Gastroesophageal sphincter (tissue), 4 donors: ENCODE measurements at regions not wholly inside any gene's neighbourhood (a gene's known extent, or its start where the extent isn't known, plus 50 kb on each side); places are given as distances from the start of the nearest gene placed in this dataset.

Experiments
- ATAC-seq: fragments of 150-250 bp; one replicate; pipeline ENCODE4 v1.9.1; 2016; ENCODE audit warnings: mild to moderate bottlenecking, moderate library complexity
- H3K27ac ChIP-seq, 4 donors: fragments of 200-600 bp; sonication (generic) in 3 of 4; 1 replicate in 3 of 4; 2 replicates in 1 of 4; pipeline ENCODE4 v1.5.1; 2016 to 2019
- H3K27me3 ChIP-seq: fragments of 200-600 bp; sonication (generic); one replicate; pipeline ENCODE4 v1.5.1; 2019
- H3K36me3 ChIP-seq, 2 donors: fragments of 200-600 bp; sonication (generic); one replicate each; pipeline ENCODE4 v1.5.1; 2019; ENCODE audit warnings: control low read depth in 1 of 2
- H3K4me1 ChIP-seq, 3 donors: fragments of 200-600 bp; sonication (generic); 1 replicate in 2 of 3; 2 replicates in 1 of 3; pipeline ENCODE4 v1.5.1; 2016 to 2019; ENCODE audit warnings: control low read depth in 2 of 3
- H3K4me3 ChIP-seq, 2 donors: fragments of 200-600 bp; sonication (generic); one replicate each; pipeline ENCODE4 v1.5.1; 2019; ENCODE audit warnings: mild to moderate bottlenecking in 1 of 2, moderate library complexity in 1 of 2
- H3K9me3 ChIP-seq, 3 donors: fragments of 200-600 bp; sonication (generic); one replicate each; pipeline ENCODE4 v1.5.1; 2017 to 2019; ENCODE audit warnings: control low read depth in 2 of 3
- EP300 ChIP-seq: sonication (generic); formaldehyde crosslinking; IDR thresholded peaks from one replicate; pipeline ENCODE4 v1.6.1; 2017; ENCODE audit warnings: antibody characterized with exemption, mild to moderate bottlenecking
- POLR2A ChIP-seq, 2 donors: fragments of 450-650 bp; IDR thresholded peaks; one replicate each; pipeline ENCODE4 v1.6.1; 2017; ENCODE audit warnings: antibody characterized with exemption in 2 of 2, mild to moderate bottlenecking in 2 of 2, moderate library complexity in 1 of 2
- POLR2AphosphoS5 ChIP-seq: sonication (generic); formaldehyde crosslinking; IDR thresholded peaks from one replicate; pipeline ENCODE4 v1.6.1; 2017; ENCODE audit warnings: antibody characterized with exemption
- WGBS, 2 donors: methylation state at CpG; one replicate each; pipeline ENCODE4 v1.1.5; 2018; ENCODE audit warnings: low coverage in 1 of 2; 5-methylcytosine and 5-hydroxymethylcytosine counted together
- TF ChIP-seq, protein P1 (sequence below), 4 experiments: fragments of 200-600 bp in 2 of 4; fragments of 450-650 bp in 2 of 4; sonication (generic) in 1 of 4; IDR thresholded peaks; one replicate each; pipeline ENCODE4 v1.5.1; 2017 to 2019; ENCODE audit warnings: antibody characterized with exemption in 4 of 4, mild to moderate bottlenecking in 2 of 4, moderate library complexity in 2 of 4

- Histone ChIP-seq H3K4me1 (no peaks in the 10 kb centered on the region), H3K27me3 (no peaks in the 10 kb centered on the region), H3K27ac (no peak overlapping the region), H3K9me3 (no peaks in the 10 kb centered on the region), H3K4me3 (no peak overlapping the region), H3K36me3 (no peaks in the 10 kb centered on the region)
- 17 to 19% methylated on average over 1 to 2 of the region's 2 CpGs for WGBS, 2 donors
- TF ChIP-seq, protein P1, sequence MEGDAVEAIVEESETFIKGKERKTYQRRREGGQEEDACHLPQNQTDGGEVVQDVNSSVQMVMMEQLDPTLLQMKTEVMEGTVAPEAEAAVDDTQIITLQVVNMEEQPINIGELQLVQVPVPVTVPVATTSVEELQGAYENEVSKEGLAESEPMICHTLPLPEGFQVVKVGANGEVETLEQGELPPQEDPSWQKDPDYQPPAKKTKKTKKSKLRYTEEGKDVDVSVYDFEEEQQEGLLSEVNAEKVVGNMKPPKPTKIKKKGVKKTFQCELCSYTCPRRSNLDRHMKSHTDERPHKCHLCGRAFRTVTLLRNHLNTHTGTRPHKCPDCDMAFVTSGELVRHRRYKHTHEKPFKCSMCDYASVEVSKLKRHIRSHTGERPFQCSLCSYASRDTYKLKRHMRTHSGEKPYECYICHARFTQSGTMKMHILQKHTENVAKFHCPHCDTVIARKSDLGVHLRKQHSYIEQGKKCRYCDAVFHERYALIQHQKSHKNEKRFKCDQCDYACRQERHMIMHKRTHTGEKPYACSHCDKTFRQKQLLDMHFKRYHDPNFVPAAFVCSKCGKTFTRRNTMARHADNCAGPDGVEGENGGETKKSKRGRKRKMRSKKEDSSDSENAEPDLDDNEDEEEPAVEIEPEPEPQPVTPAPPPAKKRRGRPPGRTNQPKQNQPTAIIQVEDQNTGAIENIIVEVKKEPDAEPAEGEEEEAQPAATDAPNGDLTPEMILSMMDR (IDR thresholded peaks at IDR 0.05), result no peak
- TF ChIP-seq POLR2AphosphoS5 (no peak), POLR2A (IDR thresholded peaks at IDR 0.05) (no peak), EP300 (no peak)
- no peak for ATAC-seq
Observed at GRCh38 chr13:67742478-67742877, 512.3 kb upstream of the PCDH9 start.

GRCh38 chr13:67740871-67741535, 510.9 kb upstream of the PCDH9 start:
- H3K9me3 ChIP-seq, result no peaks in the 10 kb centered on the region
- ATAC-seq, result no peak
- WGBS, 2 donors, result 49 to 54% methylated on average over 3 to 4 of the region's 4 CpGs
- H3K27ac ChIP-seq, result no peak overlapping the region
- no peaks in the 10 kb centered on the region for H3K4me1 ChIP-seq
- TF ChIP-seq POLR2A (IDR thresholded peaks at IDR 0.05), result no peak
- TF ChIP-seq POLR2AphosphoS5, result no peak
- TF ChIP-seq EP300, result no peak
- TF ChIP-seq, protein P1 (IDR thresholded peaks at IDR 0.05), result no peak
- no peaks in the 10 kb centered on the region for H3K27me3 ChIP-seq
- no peaks in the 10 kb centered on the region for H3K36me3 ChIP-seq
- no peak overlapping the region for H3K4me3 ChIP-seq

DNA sequence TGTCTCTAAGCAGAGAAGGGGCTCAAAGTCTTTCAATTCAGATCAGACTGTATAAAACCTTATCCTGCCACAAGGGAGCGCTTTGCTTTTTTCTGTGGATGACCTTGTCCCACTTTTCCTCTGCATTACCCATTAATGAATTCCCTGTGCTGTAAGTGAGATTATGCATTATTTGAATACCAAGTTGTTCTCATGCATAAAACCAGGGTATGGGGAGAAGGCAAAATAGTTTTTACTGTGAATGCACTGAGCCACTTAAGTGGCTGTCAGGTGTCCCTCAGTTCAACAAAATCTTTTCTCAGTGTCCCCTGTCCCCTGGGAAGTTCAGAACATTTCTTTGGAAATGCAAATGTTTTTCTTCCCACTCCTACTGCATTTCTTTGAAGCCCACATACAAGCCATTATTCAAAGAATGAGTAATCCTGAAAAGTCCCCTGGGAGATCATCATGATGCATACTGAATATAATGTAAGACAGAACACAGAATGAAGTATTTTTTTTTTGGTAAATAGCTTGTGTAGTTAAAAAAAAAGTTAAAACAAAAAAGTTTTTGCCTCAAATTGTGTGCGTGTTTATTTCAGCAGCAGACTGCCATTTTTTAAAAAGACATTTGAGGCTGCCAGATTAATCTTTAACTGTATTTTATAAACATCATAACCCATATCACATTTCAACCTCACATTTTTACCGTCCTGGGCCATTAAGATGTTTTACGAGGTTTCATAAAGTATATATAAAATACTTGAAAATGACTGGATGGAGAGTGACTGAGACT, 506.7 kb upstream of the PCDH9 start:
- Histone ChIP-seq H3K36me3 (no peaks in the 10 kb centered on the region), H3K4me1 (no peaks in the 10 kb centered on the region), H3K4me3 (no peak overlapping the region), H3K27ac (no peak overlapping the region), H3K9me3 (no peaks in the 10 kb centered on the region), H3K27me3 (no peaks in the 10 kb centered on the region)
- ATAC-seq, result no peak
- 34 to 37% methylated on average over 4 of the region's 4 CpGs for WGBS, 2 donors
- TF ChIP-seq EP300, result no peak

DNA sequence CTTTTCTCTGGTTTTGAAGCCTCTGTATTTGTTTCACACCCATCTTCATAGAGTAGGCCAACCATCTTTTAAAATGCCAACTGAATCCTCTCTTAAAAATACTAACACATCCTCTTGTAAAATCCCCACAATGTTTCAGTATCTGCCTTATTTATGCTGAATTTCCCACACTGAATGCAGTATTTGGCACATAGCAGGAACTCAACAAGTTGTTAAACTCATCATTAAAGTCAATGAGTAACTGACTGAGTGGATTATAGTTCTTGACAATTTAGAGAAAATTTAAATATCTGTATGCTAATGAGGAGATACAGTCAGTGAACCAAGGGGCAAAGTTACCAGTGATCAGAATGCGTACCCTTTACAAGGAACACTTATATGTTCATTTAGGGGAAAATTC, 505.5 kb upstream of the PCDH9 start:
- Histone ChIP-seq H3K27ac (no peak overlapping the region), H3K27me3 (no peaks in the 10 kb centered on the region), H3K4me1 (no peaks in the 10 kb centered on the region), H3K36me3 (no peaks in the 10 kb centered on the region), H3K4me3 (no peak overlapping the region), H3K9me3 (no peaks in the 10 kb centered on the region)
- ATAC-seq, result no peak
- WGBS, 2 donors, result 100% methylated on average over 1 of the region's 1 CpG
- no peak for TF ChIP-seq POLR2AphosphoS5
- TF ChIP-seq EP300, result no peak
- no peak for TF ChIP-seq POLR2A (IDR thresholded peaks at IDR 0.05)
- TF ChIP-seq, protein P1 (IDR thresholded peaks at IDR 0.05), result no peak

GRCh38 chr13:67726979-67727378, 496.8 kb upstream of the PCDH9 start:
- ATAC-seq, result no peak
- H3K36me3 ChIP-seq, result no peaks in the 10 kb centered on the region
- 56 to 90% methylated on average over 2 to 3 of the region's 3 CpGs for WGBS, 2 donors
- H3K4me3 ChIP-seq, result no peak overlapping the region
- no peak for TF ChIP-seq POLR2AphosphoS5
- TF ChIP-seq, protein P1 (IDR thresholded peaks at IDR 0.05), result no peak
- no peak for TF ChIP-seq EP300
- no peak for TF ChIP-seq POLR2A (IDR thresholded peaks at IDR 0.05)
- H3K4me1 ChIP-seq, result no peaks in the 10 kb centered on the region
- peaks cover 0 to 17% (median 0%) of the 10 kb centered on the region in 3 donors for H3K9me3 ChIP-seq
- H3K27ac ChIP-seq, result no peak overlapping the region
- no peaks in the 10 kb centered on the region for H3K27me3 ChIP-seq
